Caco-2 (cell line): ENCODE measurements at regions not wholly inside any gene's neighbourhood (a gene's known extent, or its start where the extent isn't known, plus 50 kb on each side); places are given as distances from the start of the nearest gene placed in this dataset.
A peak's percentile ranks its signal among the peaks of the same experiment; 100 is the strongest.

Source experiments
- BruUV-seq: library from RNA; stranded (reverse); fragments of 400-500 nt; replicated peaks from 2 replicates; lab custom pipeline; 2021; lab: Mats Ljungman, UMichigan
- CTCF ChIA-PET: fragments of 300-600 bp; sonication (Branson Sonifier 250); formaldehyde crosslinking; loops from one replicate; lab custom pipeline; 2022; ENCODE audit warnings: antibody characterized with exemption; lab: Charles Lee
- POLR2A ChIA-PET: fragments of 300-600 bp; sonication (Branson Sonifier 250); formaldehyde crosslinking; loops from one replicate; lab custom pipeline; 2022; ENCODE audit warnings: antibody characterized with exemption; lab: Charles Lee
- DNase-seq, 2 experiments: peaks; one replicate each; pipeline versions ENCODE4 v3.0.0 to v3.0.0-alpha.2; 2020 to 2022
- H3K27me3 ChIP-seq: replicated peaks from 2 replicates; pipeline ENCODE4 v1.6.0; 2011; ENCODE audit warnings: low read length; ENCODE audit not compliant: control insufficient read depth, insufficient read depth
- H3K36me3 ChIP-seq: 2 replicates; pipeline ENCODE4 v1.5.1; 2011; ENCODE audit warnings: low read length; ENCODE audit not compliant: control insufficient read depth, insufficient read depth
- H3K4me1 ChIP-seq: fragments of 250-450 bp; sonication (Bioruptor Pico); 2 replicates; pipeline ENCODE4 v1.5.1; 2020; ENCODE audit warnings: mild to moderate bottlenecking
- H3K4me3 ChIP-seq: 2 replicates; pipeline ENCODE4 v1.5.1; 2011; ENCODE audit warnings: low read depth, mild to moderate bottlenecking, control low read depth, low read length
- H3K9me3 ChIP-seq: fragments of 250-450 bp; sonication (Bioruptor Pico); 2 replicates; pipeline ENCODE4 v1.5.1; 2020; ENCODE audit warnings: mild to moderate bottlenecking, moderate library complexity
- H3K27ac Mint-ChIP-seq: one replicate; pipeline ENCODE4 v1.8.0; 2022; ENCODE audit warnings: mixed read lengths; ENCODE audit not compliant: unreplicated experiment
- H3K27me3 Mint-ChIP-seq: one replicate; pipeline ENCODE4 v1.8.0; 2022; ENCODE audit warnings: mixed read lengths; ENCODE audit not compliant: insufficient read depth, unreplicated experiment
- H3K36me3 Mint-ChIP-seq: one replicate; pipeline ENCODE4 v1.8.0; 2022; ENCODE audit warnings: mild to moderate bottlenecking, mixed read lengths; ENCODE audit not compliant: insufficient read depth, unreplicated experiment
- H3K4me1 Mint-ChIP-seq: one replicate; pipeline ENCODE4 v1.8.0; 2022; ENCODE audit warnings: low read depth, mixed read lengths; ENCODE audit not compliant: unreplicated experiment
- H3K4me3 Mint-ChIP-seq: one replicate; pipeline ENCODE4 v1.8.0; 2022; ENCODE audit warnings: mild to moderate bottlenecking, moderate library complexity, mixed read lengths; ENCODE audit not compliant: unreplicated experiment
- H3K9me3 Mint-ChIP-seq: one replicate; pipeline ENCODE4 v1.8.0; 2022; ENCODE audit warnings: mixed read lengths; ENCODE audit not compliant: unreplicated experiment
- CTCF ChIP-seq, 2 experiments: fragments of 200-600 bp in 1 of 2; IDR thresholded peaks; 1 replicate in 1 of 2; 2 replicates in 1 of 2; pipeline versions ENCODE4 v1.5.1 to v1.8.0; 2011 to 2022; ENCODE audit warnings: antibody characterized with exemption in 1 of 2, control low read depth in 1 of 2, inconsistent platforms in 1 of 2, low read depth in 1 of 2, low read length in 1 of 2, mild to moderate bottlenecking in 1 of 2, moderate library complexity in 1 of 2; ENCODE audit not compliant: insufficient read depth in 1 of 2, severe bottlenecking in 1 of 2, unreplicated experiment in 1 of 2
- intact Hi-C: fragments of 100-400 bp; cut with micrococcal nuclease; formaldehyde crosslinking; loops from one replicate; pipeline ENCODE4 v1.10.0; 2022; ENCODE audit not compliant: unreplicated experiment

GRCh38 chr7:27032839-27033238 is 63.0 kb downstream of the HOXA1 start:
- no TSS peak for BruUV-seq
- Histone ChIP-seq H3K36me3 (no peaks in the 10 kb centered on the region), H3K4me1 (peaks cover 19% of the 10 kb centered on the region), H3K27me3 (no peaks in the 10 kb centered on the region), H3K9me3 (no peaks in the 10 kb centered on the region), H3K4me3 (no peak overlapping the region)
- no peak for DNase-seq
- Mint-ChIP-seq H3K36me3 (peaks cover 6% of the 10 kb centered on the region), H3K9me3 (no peaks in the 10 kb centered on the region), H3K4me1 (peaks cover 15% of the 10 kb centered on the region), H3K27ac (no peak overlapping the region), H3K27me3 (no peaks in the 10 kb centered on the region), H3K4me3 (no peak overlapping the region)
- TF ChIP-seq CTCF (IDR thresholded peaks at IDR 0.05; ENCODE audit: insufficient read depth in 1 of 2, low read depth in 1 of 2, low read length in 1 of 2, severe bottlenecking in 1 of 2, unreplicated experiment in 1 of 2), result no peak
- CTCF ChIA-PET, result no interaction called here
- intact Hi-C loops, result no loop called here
- POLR2A ChIA-PET, result no interaction called here

- peak overlapping the region; percentile 58 for H3K27ac Mint-ChIP-seq
- intact Hi-C loops, result no loop called here
- H3K4me1 Mint-ChIP-seq, result peaks cover 12% of the 10 kb centered on the region
- H3K4me3 Mint-ChIP-seq, result no peak overlapping the region
- no TSS peak for BruUV-seq
- TF ChIP-seq CTCF (IDR thresholded peaks at IDR 0.05; ENCODE audit: insufficient read depth in 1 of 2, low read depth in 1 of 2, low read length in 1 of 2, severe bottlenecking in 1 of 2, unreplicated experiment in 1 of 2), result no peak
- Histone ChIP-seq H3K36me3 (no peaks in the 10 kb centered on the region), H3K27me3 (no peaks in the 10 kb centered on the region), H3K4me1 (peaks cover 14% of the 10 kb centered on the region), H3K4me3 (no peak overlapping the region), H3K9me3 (no peaks in the 10 kb centered on the region)
- H3K9me3 Mint-ChIP-seq, result no peaks in the 10 kb centered on the region
- DNase-seq, result no peak
- no peaks in the 10 kb centered on the region for H3K27me3 Mint-ChIP-seq
- H3K36me3 Mint-ChIP-seq, result peaks cover 6% of the 10 kb centered on the region
- CTCF ChIA-PET, result no interaction called here
- POLR2A ChIA-PET, result interaction anchor here (0.6 kb wide), 1 partner anchor 1175 kb away, joined by 3 read pairs; no protein-coding TSS in a partner anchor
Measured at GRCh38 chr7:27031289-27032172, 64.3 kb downstream of the HOXA1 start.

GRCh38 chr7:27030393-27031050 is 65.3 kb downstream of the HOXA1 start:
- Mint-ChIP-seq H3K27ac (no peak overlapping the region), H3K9me3 (no peaks in the 10 kb centered on the region), H3K4me1 (peaks cover 12% of the 10 kb centered on the region), H3K4me3 (no peak overlapping the region), H3K27me3 (no peaks in the 10 kb centered on the region), H3K36me3 (peaks cover 6% of the 10 kb centered on the region)
- no peak for TF ChIP-seq CTCF (IDR thresholded peaks at IDR 0.05; ENCODE audit: insufficient read depth in 1 of 2, low read depth in 1 of 2, low read length in 1 of 2, severe bottlenecking in 1 of 2, unreplicated experiment in 1 of 2)
- H3K36me3 ChIP-seq, result no peaks in the 10 kb centered on the region
- no peaks in the 10 kb centered on the region for H3K9me3 ChIP-seq
- CTCF ChIA-PET, result no interaction called here
- H3K4me3 ChIP-seq, result no peak overlapping the region
- H3K27me3 ChIP-seq, result no peaks in the 10 kb centered on the region
- no TSS peak for BruUV-seq
- peaks cover 14% of the 10 kb centered on the region for H3K4me1 ChIP-seq
- no peak for DNase-seq
- intact Hi-C loops, result no loop called here
- POLR2A ChIA-PET, result no interaction called here
